ENCODE measurements at regions not wholly inside any gene's neighbourhood (a gene's known extent, or its start where the extent isn't known, plus 50 kb on each side); places are given as distances from the start of the nearest gene placed in this dataset.

GRCh38 chr9:81858657-81859430 lies 69.4 kb upstream of the SPATA31D4 start:
- Histone ChIP-seq H3K4me1 (ENCODE audit: control insufficient read depth, low read depth, low read length) (no peaks in the 10 kb centered on the region), H3K18ac (ENCODE audit: low read length) (no peak overlapping the region), H3K9ac (ENCODE audit: low read length) (no peak overlapping the region), H2BK5ac (ENCODE audit: low read length) (no peak overlapping the region), H3K4ac (ENCODE audit: low read depth, low read length) (no peak overlapping the region), H3K23ac (ENCODE audit: low read length) (no peak overlapping the region), H3K4me2 (ENCODE audit: low read length) (no peak overlapping the region), H3K79me1 (ENCODE audit: low read length) (no peaks in the 10 kb centered on the region), H3K4me3 (ENCODE audit: low read length) (no peak overlapping the region), H4K8ac (ENCODE audit: low read depth, low read length) (no peak overlapping the region), H2BK15ac (replicated peaks; ENCODE audit: low read depth) (no peak overlapping the region), H4K5ac (ENCODE audit: low read length) (no peak overlapping the region), H3K36me3 (ENCODE audit: control insufficient read depth, insufficient read depth, low read length) (no peaks in the 10 kb centered on the region), H2AK5ac (ENCODE audit: low read length) (no peak overlapping the region), H3K79me2 (ENCODE audit: control insufficient read depth, insufficient read depth, low read length) (no peaks in the 10 kb centered on the region), H3K56ac (ENCODE audit: low read length) (no peak overlapping the region), H2BK120ac (ENCODE audit: low read depth, low read length) (no peak overlapping the region), H3K27me3 (ENCODE audit: insufficient read depth, low read length, poor library complexity) (no peaks in the 10 kb centered on the region), H3K27ac (ENCODE audit: low read depth, low read length) (no peak overlapping the region)
- no CpG with 5 or more reads among the region's 6 CpGs for WGBS (ENCODE audit: extremely low coverage, insufficient coverage, low lambda C conversion rate)
- DNase-seq, result no peak

- no peak overlapping the region for H4K8ac ChIP-seq (ENCODE audit: low read depth, low read length)
- no peak overlapping the region for H2BK15ac ChIP-seq (replicated peaks; ENCODE audit: low read depth)
- H3K4me3 ChIP-seq (ENCODE audit: low read length), result no peak overlapping the region
- H3K4me2 ChIP-seq (ENCODE audit: low read length), result no peak overlapping the region
- no peaks in the 10 kb centered on the region for H3K79me2 ChIP-seq (ENCODE audit: control insufficient read depth, insufficient read depth, low read length)
- no peak overlapping the region for H3K18ac ChIP-seq (ENCODE audit: low read length)
- no peak overlapping the region for H3K27ac ChIP-seq (ENCODE audit: low read depth, low read length)
- H3K23ac ChIP-seq (ENCODE audit: low read length), result no peak overlapping the region
- no CpG with 5 or more reads among the region's 8 CpGs for WGBS (ENCODE audit: extremely low coverage, insufficient coverage, low lambda C conversion rate)
- no peak overlapping the region for H3K56ac ChIP-seq (ENCODE audit: low read length)
- H4K5ac ChIP-seq (ENCODE audit: low read length), result no peak overlapping the region
- no peak for DNase-seq
- no peak overlapping the region for H3K4ac ChIP-seq (ENCODE audit: low read depth, low read length)
- no peak overlapping the region for H2AK5ac ChIP-seq (ENCODE audit: low read length)
- H2BK120ac ChIP-seq (ENCODE audit: low read depth, low read length), result no peak overlapping the region
- H3K36me3 ChIP-seq (ENCODE audit: control insufficient read depth, insufficient read depth, low read length), result no peaks in the 10 kb centered on the region
- H3K27me3 ChIP-seq (ENCODE audit: insufficient read depth, low read length, poor library complexity), result no peaks in the 10 kb centered on the region
- no peaks in the 10 kb centered on the region for H3K79me1 ChIP-seq (ENCODE audit: low read length)
- H2BK5ac ChIP-seq (ENCODE audit: low read length), result no peak overlapping the region
- no peak overlapping the region for H3K9ac ChIP-seq (ENCODE audit: low read length)
- no peaks in the 10 kb centered on the region for H3K4me1 ChIP-seq (ENCODE audit: control insufficient read depth, low read depth, low read length)
These were observed 67.6 kb upstream of the SPATA31D4 start for GRCh38 chr9:81860581-81860980.

GRCh38 chr9:81861644-81862043 lies 66.6 kb upstream of the SPATA31D4 start:
- no peak overlapping the region for H4K8ac ChIP-seq (ENCODE audit: low read depth, low read length)
- no peak for DNase-seq
- no CpG with 5 or more reads among the region's 1 CpG for WGBS (ENCODE audit: extremely low coverage, insufficient coverage, low lambda C conversion rate)
- H3K27me3 ChIP-seq (ENCODE audit: insufficient read depth, low read length, poor library complexity), result no peaks in the 10 kb centered on the region
- H2BK120ac ChIP-seq (ENCODE audit: low read depth, low read length), result no peak overlapping the region
- H3K4me2 ChIP-seq (ENCODE audit: low read length), result no peak overlapping the region
- H3K23ac ChIP-seq (ENCODE audit: low read length), result no peak overlapping the region
- no peak overlapping the region for H4K5ac ChIP-seq (ENCODE audit: low read length)
- H3K18ac ChIP-seq (ENCODE audit: low read length), result no peak overlapping the region
- no peaks in the 10 kb centered on the region for H3K79me1 ChIP-seq (ENCODE audit: low read length)
- no peak overlapping the region for H3K9ac ChIP-seq (ENCODE audit: low read length)
- no peaks in the 10 kb centered on the region for H3K4me1 ChIP-seq (ENCODE audit: control insufficient read depth, low read depth, low read length)
- no peak overlapping the region for H3K4ac ChIP-seq (ENCODE audit: low read depth, low read length)
- no peaks in the 10 kb centered on the region for H3K36me3 ChIP-seq (ENCODE audit: control insufficient read depth, insufficient read depth, low read length)
- no peak overlapping the region for H2AK5ac ChIP-seq (ENCODE audit: low read length)
- no peak overlapping the region for H2BK15ac ChIP-seq (replicated peaks; ENCODE audit: low read depth)
- H3K56ac ChIP-seq (ENCODE audit: low read length), result no peak overlapping the region
- H3K79me2 ChIP-seq (ENCODE audit: control insufficient read depth, insufficient read depth, low read length), result no peaks in the 10 kb centered on the region
- H3K4me3 ChIP-seq (ENCODE audit: low read length), result no peak overlapping the region
- no peak overlapping the region for H2BK5ac ChIP-seq (ENCODE audit: low read length)
- no peak overlapping the region for H3K27ac ChIP-seq (ENCODE audit: low read depth, low read length)

GRCh38 chr9:81868145-81868544 lies 60.1 kb upstream of the SPATA31D4 start:
- Histone ChIP-seq H3K18ac (ENCODE audit: low read length) (no peak overlapping the region), H3K4me3 (ENCODE audit: low read length) (no peak overlapping the region)

DNA sequence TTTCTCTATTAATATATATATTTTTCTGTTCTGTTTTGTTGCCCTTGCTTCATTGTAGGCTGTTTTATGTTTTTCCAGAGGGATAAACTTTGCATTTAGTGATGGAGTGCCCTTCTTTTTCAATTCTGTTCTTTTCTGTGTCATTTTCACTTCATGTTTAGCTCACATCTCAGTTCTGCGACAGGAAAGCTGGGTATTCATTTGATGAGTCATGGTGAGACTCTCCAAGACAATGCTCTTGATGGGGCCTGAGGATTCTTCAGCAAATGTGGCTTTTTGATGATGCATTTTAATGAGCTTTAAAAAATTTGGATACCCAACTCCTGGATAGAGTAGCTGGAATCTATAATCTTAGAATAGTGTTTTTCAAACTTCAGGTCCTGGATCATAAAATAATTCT lies 56.5 kb upstream of the SPATA31D4 start:
- Histone ChIP-seq H3K79me2 (ENCODE audit: control insufficient read depth, insufficient read depth, low read length) (no peaks in the 10 kb centered on the region), H3K4me1 (ENCODE audit: control insufficient read depth, low read depth, low read length) (no peaks in the 10 kb centered on the region), H3K4ac (ENCODE audit: low read depth, low read length) (no peak overlapping the region), H3K27ac (ENCODE audit: low read depth, low read length) (no peak overlapping the region), H3K18ac (ENCODE audit: low read length) (no peak overlapping the region), H4K8ac (ENCODE audit: low read depth, low read length) (no peak overlapping the region), H3K79me1 (ENCODE audit: low read length) (no peaks in the 10 kb centered on the region), H3K23ac (ENCODE audit: low read length) (no peak overlapping the region), H3K27me3 (ENCODE audit: insufficient read depth, low read length, poor library complexity) (no peaks in the 10 kb centered on the region), H3K36me3 (ENCODE audit: control insufficient read depth, insufficient read depth, low read length) (no peaks in the 10 kb centered on the region), H2BK15ac (replicated peaks; ENCODE audit: low read depth) (no peak overlapping the region), H3K4me2 (ENCODE audit: low read length) (no peak overlapping the region), H3K4me3 (ENCODE audit: low read length) (no peak overlapping the region), H2AK5ac (ENCODE audit: low read length) (no peak overlapping the region), H2BK120ac (ENCODE audit: low read depth, low read length) (no peak overlapping the region), H3K56ac (ENCODE audit: low read length) (no peak overlapping the region), H4K5ac (ENCODE audit: low read length) (no peak overlapping the region), H3K9ac (ENCODE audit: low read length) (no peak overlapping the region), H2BK5ac (ENCODE audit: low read length) (no peak overlapping the region)
- WGBS (ENCODE audit: extremely low coverage, insufficient coverage, low lambda C conversion rate), result no CpG with 5 or more reads among the region's 1 CpG
- DNase-seq, result peak; percentile 56

More at GRCh38 chr9:81868145-81868544, 60.1 kb upstream of the SPATA31D4 start:
- Histone ChIP-seq H3K79me2 (ENCODE audit: control insufficient read depth, insufficient read depth, low read length) (no peaks in the 10 kb centered on the region), H3K4me1 (ENCODE audit: control insufficient read depth, low read depth, low read length) (no peaks in the 10 kb centered on the region), H2BK5ac (ENCODE audit: low read length) (no peak overlapping the region), H3K23ac (ENCODE audit: low read length) (no peak overlapping the region), H3K79me1 (ENCODE audit: low read length) (no peaks in the 10 kb centered on the region), H3K27ac (ENCODE audit: low read depth, low read length) (no peak overlapping the region), H3K9ac (ENCODE audit: low read length) (no peak overlapping the region), H3K4ac (ENCODE audit: low read depth, low read length) (no peak overlapping the region), H4K5ac (ENCODE audit: low read length) (no peak overlapping the region), H2AK5ac (ENCODE audit: low read length) (no peak overlapping the region), H4K8ac (ENCODE audit: low read depth, low read length) (no peak overlapping the region), H3K4me2 (ENCODE audit: low read length) (no peak overlapping the region), H3K27me3 (ENCODE audit: insufficient read depth, low read length, poor library complexity) (no peaks in the 10 kb centered on the region), H2BK15ac (replicated peaks; ENCODE audit: low read depth) (no peak overlapping the region), H3K36me3 (ENCODE audit: control insufficient read depth, insufficient read depth, low read length) (no peaks in the 10 kb centered on the region), H3K56ac (ENCODE audit: low read length) (no peak overlapping the region), H2BK120ac (ENCODE audit: low read depth, low read length) (no peak overlapping the region)
- WGBS (ENCODE audit: extremely low coverage, insufficient coverage, low lambda C conversion rate), result no CpG with 5 or more reads among the region's 3 CpGs
- no peak for DNase-seq

DNA sequence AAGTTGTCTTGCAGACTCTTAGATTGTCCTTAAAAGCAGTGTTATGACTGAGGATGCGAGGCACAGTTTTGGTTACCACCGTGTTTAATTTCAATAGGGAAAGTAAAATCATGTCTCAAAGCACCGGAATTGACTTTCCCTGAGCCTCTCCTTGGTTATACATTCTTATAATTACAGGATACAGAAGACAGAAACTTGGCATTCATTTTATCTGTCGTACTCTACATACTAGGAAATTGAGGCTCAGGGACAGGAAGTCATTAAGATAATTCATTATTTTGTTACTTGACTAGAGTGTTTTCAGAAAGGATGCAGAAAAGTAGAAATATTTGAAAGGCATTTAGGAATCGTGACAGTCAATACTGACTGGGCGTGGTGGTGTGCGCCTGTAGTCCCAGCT lies 54.0 kb upstream of the SPATA31D4 start:
- H4K8ac ChIP-seq (ENCODE audit: low read depth, low read length), result no peak overlapping the region
- no peak overlapping the region for H2AK5ac ChIP-seq (ENCODE audit: low read length)
- H3K27me3 ChIP-seq (ENCODE audit: insufficient read depth, low read length, poor library complexity), result no peaks in the 10 kb centered on the region
- H2BK5ac ChIP-seq (ENCODE audit: low read length), result no peak overlapping the region
- H3K27ac ChIP-seq (ENCODE audit: low read depth, low read length), result no peak overlapping the region
- H3K4me3 ChIP-seq (ENCODE audit: low read length), result no peak overlapping the region
- no peak overlapping the region for H2BK15ac ChIP-seq (replicated peaks; ENCODE audit: low read depth)
- no peak overlapping the region for H2BK120ac ChIP-seq (ENCODE audit: low read depth, low read length)
- H3K79me1 ChIP-seq (ENCODE audit: low read length), result no peaks in the 10 kb centered on the region
- H3K4me1 ChIP-seq (ENCODE audit: control insufficient read depth, low read depth, low read length), result no peaks in the 10 kb centered on the region
- no CpG with 5 or more reads among the region's 7 CpGs for WGBS (ENCODE audit: extremely low coverage, insufficient coverage, low lambda C conversion rate)
- no peaks in the 10 kb centered on the region for H3K79me2 ChIP-seq (ENCODE audit: control insufficient read depth, insufficient read depth, low read length)
- no peaks in the 10 kb centered on the region for H3K36me3 ChIP-seq (ENCODE audit: control insufficient read depth, insufficient read depth, low read length)
- H3K9ac ChIP-seq (ENCODE audit: low read length), result no peak overlapping the region
- H3K18ac ChIP-seq (ENCODE audit: low read length), result no peak overlapping the region
- H3K4me2 ChIP-seq (ENCODE audit: low read length), result no peak overlapping the region
- no peak overlapping the region for H4K5ac ChIP-seq (ENCODE audit: low read length)
- H3K4ac ChIP-seq (ENCODE audit: low read depth, low read length), result no peak overlapping the region
- H3K23ac ChIP-seq (ENCODE audit: low read length), result no peak overlapping the region
- H3K56ac ChIP-seq (ENCODE audit: low read length), result no peak overlapping the region
- DNase-seq, result no peak

Measured in mesendoderm (in vitro differentiated cells).